ENCODE measurements at regions not wholly inside any gene's neighbourhood (a gene's known extent, or its start where the extent isn't known, plus 50 kb on each side); places are given as distances from the start of the nearest gene placed in this dataset.
A peak's percentile ranks its signal among the peaks of the same experiment; 100 is the strongest.

DNA sequence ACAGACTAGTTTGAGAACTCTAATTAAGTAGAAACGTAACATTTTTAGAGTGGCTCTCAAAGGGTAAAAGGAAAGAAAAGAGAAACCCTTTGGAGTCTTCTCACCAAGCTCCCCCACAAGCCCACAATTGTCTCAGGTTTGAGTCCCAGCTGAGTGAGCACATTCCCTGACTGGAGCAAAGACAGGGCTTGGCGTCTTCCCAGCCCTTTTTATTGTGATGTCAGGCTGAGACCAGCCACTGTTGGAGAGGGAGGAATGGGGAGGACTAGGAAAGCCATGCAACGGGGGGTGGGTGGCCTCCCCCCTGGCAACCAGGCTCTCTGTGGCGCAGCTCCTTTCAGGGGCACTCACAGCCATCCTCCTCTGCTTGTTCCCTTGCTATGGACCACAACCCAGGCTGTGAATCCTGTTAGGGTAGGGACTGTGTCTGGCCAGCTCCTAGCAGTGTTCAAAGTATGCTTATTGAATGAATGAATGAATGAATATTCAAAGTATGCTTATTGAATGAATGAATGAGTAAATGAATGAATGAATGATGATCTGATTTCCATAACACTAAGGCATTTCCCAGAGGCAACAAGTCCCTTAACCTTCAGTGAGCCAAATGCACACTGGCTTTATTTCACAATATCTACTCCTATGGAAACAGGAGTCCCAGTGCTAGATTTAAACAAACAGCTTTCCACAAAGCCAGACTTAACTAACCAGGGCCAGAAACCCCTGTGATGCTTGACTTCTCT lies 413.3 kb downstream of the MID1IP1 start (continued):
- TF ChIP-seq ZNF350 (tag by site-specific recombination; IDR thresholded peaks at IDR 0.05): no peak
- TF ChIP-seq ZNF621 (tag by site-specific recombination; IDR thresholded peaks at IDR 0.05): no peak

GRCh38 chrX:39220952-39221351 lies 419.7 kb downstream of the MID1IP1 start:
- ChIA-PET CTCF (no interaction called here), POLR2A (no interaction called here)
- no peak overlapping the region for H3K4me3 ChIP-seq (ENCODE audit: low read depth, low read length)
- no peak overlapping the region for H3K27ac ChIP-seq (ENCODE audit: extremely low read depth, low read depth, low read length)
- no peaks in the 10 kb centered on the region for H3K9me3 ChIP-seq (ENCODE audit: control insufficient read depth, insufficient read depth, low read depth, low read length)
- H3K36me3 ChIP-seq (ENCODE audit: control insufficient read depth in 2 of 2, insufficient read depth in 1 of 2, low read length in 2 of 2): no peaks in the 10 kb centered on the region
- TF ChIP-seq ZNF24 (tag by site-specific recombination; IDR thresholded peaks at IDR 0.05) (no peak), YY2 (tag by site-specific recombination; IDR thresholded peaks at IDR 0.05) (no peak), ZBTB26 (tag by site-specific recombination; optimal IDR thresholded peaks at IDR 0.05) (no peak), KLF16 (tag by site-specific recombination; IDR thresholded peaks at IDR 0.05) (no peak), ZNF354C (tag by site-specific recombination; IDR thresholded peaks at IDR 0.05; ENCODE audit: borderline replicate concordance, low read depth) (no peak), ZNF558 (tag by site-specific recombination; IDR thresholded peaks at IDR 0.05) (no peak), BCL6B (tag by site-specific recombination; IDR thresholded peaks at IDR 0.05) (no peak), ZNF623 (tag by site-specific recombination; IDR thresholded peaks at IDR 0.05) (no peak), ZNF837 (tag by site-specific recombination; IDR thresholded peaks at IDR 0.05) (no peak), ZNF37A (tag by site-specific recombination; IDR thresholded peaks at IDR 0.05) (no peak), ZNF670 (tag by site-specific recombination; IDR thresholded peaks at IDR 0.05; ENCODE audit: low read depth) (no peak), ZBTB48 (tag by site-specific recombination; IDR thresholded peaks at IDR 0.05) (no peak), EGR2 (tag by site-specific recombination; IDR thresholded peaks at IDR 0.05; ENCODE audit: low read depth) (no peak), ZNF610 (tag by site-specific recombination; IDR thresholded peaks at IDR 0.05; ENCODE audit: borderline replicate concordance) (no peak)
- H3K4me1 ChIP-seq (ENCODE audit: control insufficient read depth, insufficient read depth, low read length): no peaks in the 10 kb centered on the region

- Histone ChIP-seq H3K4me3 (ENCODE audit: low read depth, low read length) (no peak overlapping the region), H3K27ac (ENCODE audit: extremely low read depth, low read depth, low read length) (no peak overlapping the region), H3K4me1 (ENCODE audit: control insufficient read depth, insufficient read depth, low read length) (no peaks in the 10 kb centered on the region), H3K9me3 (ENCODE audit: control insufficient read depth, insufficient read depth, low read depth, low read length) (no peaks in the 10 kb centered on the region), H3K36me3 (ENCODE audit: control insufficient read depth in 2 of 2, insufficient read depth in 1 of 2, low read length in 2 of 2) (no peaks in the 10 kb centered on the region)
- CTCF ChIA-PET: interaction anchor here (0.6 to 0.7 kb wide), 3 partner anchors 26 to 89 kb away, joined by 3 to 4 read pairs (median 3); no protein-coding TSS in a partner anchor
- no peak for TF ChIP-seq ZNF112 (tag by site-specific recombination; IDR thresholded peaks at IDR 0.05)
- peak; percentile 53 for TF ChIP-seq ZIC2 (tag by site-specific recombination; IDR thresholded peaks at IDR 0.05)
- POLR2A ChIA-PET: interaction anchor here (0.6 to 0.7 kb wide), 2 partner anchors 83 to 218 kb away, joined by 3 read pairs; no protein-coding TSS in a partner anchor
Measured at GRCh38 chrX:39222346-39223113, 421.3 kb downstream of the MID1IP1 start.

Data from HEK293 (cell line).